GM19455 (cell line): ENCODE measurements at regions not wholly inside any gene's neighbourhood (a gene's known extent, or its start where the extent isn't known, plus 50 kb on each side); places are given as distances from the start of the nearest gene placed in this dataset.
"Not testable (repeated sequence)": the region's sequence is repeated elsewhere in the genome, so short reads cannot be mapped to it uniquely, and the experiment has no call there.

ENCODE experiments used
- ATAC-seq: cut with Tn5 transposase; IDR thresholded peaks from one replicate; pipeline ENCODE4 v1.9.1; 2021; ENCODE audit not compliant: unreplicated experiment

- ATAC-seq = no peak
These were observed 224.5 kb upstream of the CHAC2 start for GRCh38 chr2:53543083-53543482.

- ATAC-seq = no peak
These were observed 230.8 kb upstream of the CHAC2 start for GRCh38 chr2:53536583-53537361.

GRCh38 chr2:53535234-53535840, 232.3 kb upstream of the CHAC2 start:
- ATAC-seq = no peak

DNA sequence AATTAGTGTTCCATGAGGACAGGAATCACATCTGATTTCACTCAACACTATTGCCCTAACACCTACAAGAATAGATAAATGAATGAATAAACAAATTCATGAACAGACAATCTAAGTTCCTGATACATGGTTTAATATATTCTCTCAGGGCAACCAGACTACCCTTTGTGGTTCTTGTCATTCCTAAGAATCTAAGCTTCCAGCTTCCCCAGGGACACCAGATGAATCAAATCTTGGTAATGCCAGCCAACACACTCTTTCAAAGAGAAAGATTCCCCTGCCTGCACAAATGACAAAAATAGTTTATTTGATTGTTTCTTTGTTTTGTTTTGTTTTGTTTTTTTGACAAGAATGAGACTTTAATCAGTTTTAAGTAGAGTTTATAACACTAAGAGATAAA, 237.5 kb upstream of the CHAC2 start:
- ATAC-seq = no peak

DNA sequence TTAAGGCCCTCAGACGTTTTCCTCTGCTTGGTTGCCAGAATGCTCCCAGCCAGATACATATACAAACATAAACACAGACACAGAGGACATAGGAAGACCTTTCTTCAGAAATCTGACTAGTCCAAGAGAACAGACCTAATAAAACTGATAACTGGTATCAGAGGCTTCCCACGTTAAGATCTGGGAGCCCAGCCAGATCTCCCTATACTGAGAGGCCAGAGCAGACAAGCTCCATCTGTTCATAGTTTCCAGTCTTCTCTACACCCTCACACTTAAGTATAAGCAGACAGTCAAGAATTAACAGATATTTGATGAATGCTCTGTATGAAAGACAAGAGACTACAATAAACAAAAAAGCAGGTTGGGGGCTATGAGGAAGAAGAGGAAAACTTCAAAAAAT, 240.5 kb upstream of the CHAC2 start:
- ATAC-seq = no peak

DNA sequence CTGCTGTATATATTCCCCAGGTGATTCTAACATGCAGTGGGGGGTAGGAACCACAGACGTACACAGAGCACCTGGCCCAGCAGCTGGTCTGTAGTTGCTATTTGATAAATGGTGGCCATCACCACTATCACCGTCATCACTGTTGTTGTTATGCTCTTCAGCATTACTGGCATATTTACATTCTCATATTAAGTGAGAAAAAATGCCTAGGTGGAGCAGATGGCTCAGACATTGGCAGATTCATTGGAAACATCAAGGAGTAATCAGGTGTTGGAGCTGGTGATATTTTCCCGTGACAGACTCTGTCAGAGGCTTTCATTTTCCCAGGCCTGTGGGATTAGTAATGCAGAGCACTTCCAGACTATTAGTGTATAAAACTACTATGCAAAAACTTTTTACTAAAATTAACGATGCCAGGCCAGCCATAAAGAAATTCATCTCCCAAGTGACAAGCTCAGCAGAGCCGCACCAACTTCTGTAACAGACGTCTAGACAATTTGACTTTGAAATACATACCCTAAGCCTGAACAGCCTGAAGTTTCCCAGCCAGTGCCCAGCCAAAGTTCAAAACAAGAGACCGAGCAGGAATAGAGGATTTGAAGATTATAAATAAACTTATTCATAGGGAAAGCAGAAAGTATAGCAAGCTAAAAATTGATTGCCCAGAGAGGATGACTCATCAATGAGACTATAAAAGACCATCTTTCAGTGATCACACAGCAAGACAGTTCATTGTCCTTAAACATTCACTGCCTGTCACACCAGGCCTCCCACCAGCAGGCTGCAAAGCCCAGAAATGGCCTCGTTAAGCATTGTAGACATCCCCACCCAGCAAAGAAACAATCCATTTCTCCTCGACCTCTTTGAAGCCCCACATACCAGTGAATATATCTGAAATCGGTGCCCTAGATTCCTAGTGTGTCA, 247.4 kb upstream of the CHAC2 start:
- no peak for ATAC-seq

GRCh38 chr2:53517406-53517805, 250.2 kb upstream of the CHAC2 start:
- no peak for ATAC-seq

DNA sequence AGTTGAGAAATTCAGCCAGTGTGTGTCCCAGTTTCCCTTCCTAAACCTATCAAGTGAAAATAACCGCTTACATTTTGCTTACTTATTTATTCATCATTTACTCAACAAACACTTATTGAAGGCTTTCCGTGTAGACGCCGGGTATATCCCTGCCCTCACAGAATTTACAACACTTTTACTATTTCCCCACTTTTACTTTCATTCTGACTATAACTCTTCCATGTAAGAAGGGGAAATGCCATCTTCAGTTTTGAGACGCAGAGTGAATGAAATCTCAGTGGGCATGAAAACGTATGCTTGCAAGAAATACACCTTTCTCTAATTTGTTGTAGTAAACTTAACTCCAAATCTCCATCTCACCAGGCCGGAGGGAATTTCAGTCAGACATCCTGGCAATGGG, 251.0 kb upstream of the CHAC2 start:
- ATAC-seq = no peak

- ATAC-seq = no peak
These were observed 251.9 kb upstream of the CHAC2 start for GRCh38 chr2:53515435-53516332.

GRCh38 chr2:53513167-53513666, 254.4 kb upstream of the CHAC2 start:
- ATAC-seq = no peak

DNA sequence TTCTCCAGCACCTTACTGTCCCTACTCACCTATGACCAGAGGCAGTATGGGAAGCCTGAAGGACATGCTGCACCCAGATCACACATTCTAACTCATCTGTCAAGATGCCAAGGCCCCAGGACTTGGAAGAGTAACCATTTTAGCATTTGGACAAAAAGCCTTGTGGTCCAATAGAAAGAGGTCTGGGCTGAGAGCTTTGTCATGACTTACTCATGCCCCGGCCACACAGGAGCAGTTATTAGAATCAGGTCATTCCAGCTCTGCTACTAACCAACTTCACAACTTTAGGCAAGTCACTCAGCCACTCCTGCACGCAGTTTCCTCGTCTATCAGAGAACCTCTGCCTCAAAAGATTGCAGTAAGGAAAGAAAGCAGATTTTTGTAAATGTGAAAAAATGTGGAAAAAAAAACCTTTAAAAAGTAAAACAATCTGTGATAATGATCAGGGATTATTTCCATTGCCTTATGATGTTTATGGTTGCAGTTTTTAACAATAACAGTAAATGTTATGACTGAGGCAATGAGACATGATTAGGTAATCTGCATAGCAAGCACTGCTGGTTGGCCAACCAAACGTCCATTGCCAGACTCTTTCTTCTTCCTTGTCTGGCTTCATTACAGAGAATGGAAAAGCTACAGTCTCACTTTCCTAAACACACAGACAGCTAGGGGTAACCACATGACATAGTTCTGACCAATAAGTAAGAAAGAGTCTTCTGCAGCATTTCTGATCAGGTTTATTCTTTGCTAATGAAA, 255.4 kb upstream of the CHAC2 start:
- no peak for ATAC-seq

DNA sequence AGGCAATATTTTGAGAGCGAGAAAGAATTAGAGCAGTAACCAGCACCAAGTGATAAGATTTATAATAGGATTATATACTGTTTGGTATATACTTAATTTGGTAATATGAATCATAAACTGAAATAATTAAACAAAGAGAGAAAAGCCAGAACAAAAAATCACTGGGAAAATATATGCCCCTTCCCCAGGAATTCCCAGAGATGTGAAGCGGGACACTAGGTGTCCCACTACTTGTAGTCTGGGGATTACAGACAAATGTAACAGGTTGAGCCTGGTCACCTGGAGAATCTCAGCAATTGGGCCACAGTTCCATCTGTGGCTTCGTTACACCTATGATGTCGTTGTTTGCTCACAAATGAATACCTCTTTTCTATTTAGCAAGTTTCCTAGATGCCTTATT, 256.1 kb upstream of the CHAC2 start:
- ATAC-seq = no peak

GRCh38 chr2:53510401-53510800, 257.2 kb upstream of the CHAC2 start:
- ATAC-seq = no peak

DNA sequence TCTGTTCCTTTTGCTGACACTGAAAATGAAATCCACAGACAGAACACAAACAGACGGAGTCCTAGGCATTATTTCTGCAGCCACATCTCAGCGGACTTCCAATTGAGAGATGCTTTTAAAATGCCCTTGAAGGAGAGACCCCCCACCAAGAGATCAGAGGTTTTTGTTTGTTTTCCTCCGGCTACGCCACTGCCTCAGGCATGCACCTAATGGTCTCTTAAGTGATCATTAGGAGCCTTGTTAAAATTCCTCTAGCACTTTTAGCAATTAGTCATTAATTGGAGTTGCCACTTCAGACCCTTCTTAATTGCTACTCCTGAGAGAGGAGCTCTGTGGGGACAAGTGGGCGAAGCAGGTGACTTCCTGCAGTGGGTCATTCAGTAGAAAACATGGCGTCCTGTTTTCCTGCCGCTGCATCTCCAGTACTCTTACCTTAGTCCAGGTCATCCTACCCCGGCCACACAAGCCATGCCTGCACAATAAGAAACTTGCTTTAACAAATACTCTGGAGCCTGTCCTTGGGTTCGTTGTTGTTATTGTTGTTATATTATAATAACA, 257.7 kb upstream of the CHAC2 start:
- no peak for ATAC-seq

DNA sequence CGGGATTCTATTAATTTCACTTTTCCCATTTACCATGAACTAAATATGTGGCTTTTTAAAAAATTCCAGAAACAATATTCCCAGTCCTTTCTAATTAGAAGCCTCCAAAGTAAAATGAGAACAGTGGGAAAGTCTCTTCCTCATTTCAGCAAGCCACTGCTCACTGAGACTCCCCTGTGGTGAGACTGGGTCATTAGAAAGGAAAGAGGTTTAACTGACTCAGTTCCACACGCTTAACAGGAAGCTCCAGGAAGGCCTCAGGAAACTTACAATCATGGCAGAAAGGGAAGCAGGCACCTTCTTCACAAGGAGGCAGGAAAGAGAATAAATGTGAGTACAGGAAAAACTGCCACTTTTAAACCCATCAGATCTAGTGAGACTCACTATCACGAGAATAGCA, 258.9 kb upstream of the CHAC2 start:
- ATAC-seq = no peak

- not testable (repeated sequence) for ATAC-seq
These were observed 260.5 kb upstream of the CHAC2 start for GRCh38 chr2:53507070-53507469.

- ATAC-seq = no peak
These were observed 261.8 kb upstream of the CHAC2 start for GRCh38 chr2:53505826-53506225.

DNA sequence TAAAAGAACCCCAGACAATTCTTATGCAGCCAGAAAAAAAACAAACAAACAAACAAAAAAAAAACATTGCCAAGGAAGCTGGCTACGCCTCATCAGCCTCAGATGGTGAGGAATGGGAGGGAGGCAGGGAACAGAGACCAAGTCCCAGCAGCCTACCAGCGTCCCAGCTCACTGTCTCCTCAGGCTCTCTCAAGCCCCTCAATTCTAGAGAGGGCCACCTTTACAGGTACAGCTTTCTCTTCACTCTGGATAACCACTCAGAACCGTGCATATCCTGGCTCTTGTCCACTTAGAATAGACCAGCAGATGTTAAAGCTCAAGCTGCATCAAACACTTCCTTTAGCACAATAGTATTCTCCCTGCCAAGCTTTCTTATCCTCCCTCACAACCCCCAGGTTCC, 263.1 kb upstream of the CHAC2 start:
- ATAC-seq = no peak

DNA sequence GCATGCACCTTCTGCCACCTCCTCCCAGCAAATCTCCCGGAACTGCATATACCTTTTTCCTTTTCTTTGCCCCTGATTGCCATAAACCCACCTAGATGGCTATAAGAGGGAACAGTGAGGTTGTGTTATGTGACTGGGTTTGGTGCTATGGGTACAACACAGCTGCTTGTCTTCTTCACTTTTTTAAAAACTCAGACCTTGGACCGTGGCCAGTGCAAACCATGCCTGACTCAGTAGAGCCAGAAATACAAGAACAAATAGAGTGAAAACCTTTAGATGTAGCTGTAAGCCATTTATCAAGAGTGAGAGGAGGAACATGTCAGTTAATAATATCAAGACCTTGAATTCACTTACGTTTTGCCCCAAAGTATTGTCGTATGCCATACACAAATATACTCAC, 267.4 kb upstream of the CHAC2 start:
- no peak for ATAC-seq

- no peak for ATAC-seq
These were observed 269.4 kb upstream of the CHAC2 start for GRCh38 chr2:53498210-53498609.
